ENCODE measurements at regions not wholly inside any gene's neighbourhood (a gene's known extent, or its start where the extent isn't known, plus 50 kb on each side); places are given as distances from the start of the nearest gene placed in this dataset.

GRCh38 chr6:41442800-41443501 is 103.2 kb upstream of the FOXP4 start (continued):
- TF ChIP-seq, protein P1, sequence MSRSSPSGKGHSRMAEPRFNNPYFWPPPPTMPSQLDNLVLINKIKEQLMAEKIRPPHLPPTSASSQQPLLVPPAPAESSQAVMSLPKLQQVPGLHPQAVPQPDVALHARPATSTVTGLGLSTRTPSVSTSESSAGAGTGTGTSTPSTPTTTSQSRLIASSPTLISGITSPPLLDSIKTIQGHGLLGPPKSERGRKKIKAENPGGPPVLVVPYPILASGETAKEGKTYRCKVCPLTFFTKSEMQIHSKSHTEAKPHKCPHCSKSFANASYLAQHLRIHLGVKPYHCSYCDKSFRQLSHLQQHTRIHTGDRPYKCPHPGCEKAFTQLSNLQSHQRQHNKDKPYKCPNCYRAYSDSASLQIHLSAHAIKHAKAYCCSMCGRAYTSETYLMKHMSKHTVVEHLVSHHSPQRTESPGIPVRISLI (tag by site-specific recombination; IDR thresholded peaks at IDR 0.05) = no peak
- TF ChIP-seq ZNF654 (tag by site-specific recombination; IDR thresholded peaks at IDR 0.05; ENCODE audit: low read depth) (peak; percentile 6; the same call in 1 of the 2 replicates), ZNF658 (tag by site-specific recombination; IDR thresholded peaks at IDR 0.05) (no peak), ZNF623 (tag by site-specific recombination; IDR thresholded peaks at IDR 0.05) (no peak), REPIN1 (tag by site-specific recombination; IDR thresholded peaks at IDR 0.05; ENCODE audit: low read depth) (no peak), ZNF549 (tag by site-specific recombination; IDR thresholded peaks at IDR 0.05) (no peak), ZNF37A (tag by site-specific recombination; IDR thresholded peaks at IDR 0.05) (peak; percentile 93), ZNF747 (tag by site-specific recombination; IDR thresholded peaks at IDR 0.05) (no peak), ZNF561 (tag by site-specific recombination; IDR thresholded peaks at IDR 0.05; ENCODE audit: borderline replicate concordance) (no peak), ZNF423 (tag by site-specific recombination; IDR thresholded peaks at IDR 0.05) (peak; percentile 77), ZNF580 (tag by site-specific recombination; IDR thresholded peaks at IDR 0.05) (peak; percentile 75), ZNF335 (tag by site-specific recombination; conservative IDR thresholded peaks at IDR 0.05) (peak; percentile 14; the same call in 1 of the 2 replicates), ZNF707 (tag by site-specific recombination; IDR thresholded peaks at IDR 0.05) (no peak), ZNF777 (tag by site-specific recombination; IDR thresholded peaks at IDR 0.05; ENCODE audit: borderline replicate concordance) (no peak)

DNA sequence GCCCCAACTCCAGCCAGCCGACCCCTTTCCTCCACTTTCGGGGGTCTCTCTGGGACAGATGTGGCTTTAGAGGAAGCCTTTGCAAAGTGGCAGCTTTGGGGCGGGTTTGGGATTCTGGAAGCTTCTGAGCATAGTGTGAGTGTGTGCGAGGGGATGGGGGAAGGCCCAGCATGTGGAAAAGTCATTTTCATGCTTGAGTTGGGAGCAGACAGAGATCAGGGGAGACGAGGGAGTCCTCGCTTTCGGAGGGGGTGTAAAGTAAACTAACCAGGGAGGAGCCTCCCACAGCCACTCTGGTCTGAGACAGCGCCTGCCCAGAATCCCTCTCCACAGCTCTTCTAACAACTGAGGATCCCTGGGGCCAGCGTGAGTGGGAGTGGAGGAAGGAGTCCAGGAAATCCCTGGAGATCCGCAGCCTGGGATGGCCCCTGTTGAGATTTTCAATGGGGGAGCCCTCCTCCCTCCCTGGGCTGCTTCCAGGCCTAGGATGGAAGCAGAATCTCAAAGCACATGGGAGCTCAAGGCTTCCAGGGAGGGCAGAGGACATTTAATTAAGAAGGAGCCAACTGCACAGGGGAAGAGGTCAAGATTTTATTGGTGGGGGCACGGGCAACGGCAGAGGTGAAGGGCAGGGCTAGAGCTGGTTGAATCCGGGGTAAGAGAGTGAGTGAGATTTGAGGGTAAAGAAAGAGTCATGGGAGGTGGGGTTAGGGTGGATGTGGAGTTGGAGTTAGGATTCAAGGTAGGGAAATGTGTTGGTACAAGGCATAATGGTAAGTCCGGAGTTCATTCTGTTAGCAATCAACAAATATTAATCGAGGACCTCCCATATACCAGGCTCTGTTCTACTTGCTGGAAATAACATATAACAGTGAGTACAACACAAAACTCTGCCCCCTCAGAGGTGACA is 102.3 kb upstream of the FOXP4 start:
- ChIA-PET POLR2A (interaction anchor here (0.6 to 1.5 kb wide), 5 partner anchors 13 to 143 kb away, joined by 3 to 7 read pairs (median 3); no protein-coding TSS in a partner anchor), CTCF (interaction anchor here (0.5 to 8.7 kb wide), 30 partner anchors 8 to 291 kb away, joined by 3 to 86 read pairs (median 3); no protein-coding TSS in a partner anchor)
- Histone ChIP-seq H3K36me3 (ENCODE audit: control insufficient read depth in 2 of 2, insufficient read depth in 1 of 2, low read length in 2 of 2) (no peaks in the 10 kb centered on the region), H3K4me3 (ENCODE audit: low read depth, low read length) (no peak overlapping the region), H3K9me3 (ENCODE audit: control insufficient read depth, insufficient read depth, low read depth, low read length) (no peaks in the 10 kb centered on the region), H3K27ac (ENCODE audit: extremely low read depth, low read depth, low read length) (peak overlapping the region; percentile 42), H3K4me1 (ENCODE audit: control insufficient read depth, insufficient read depth, low read length) (peaks cover 22% of the 10 kb centered on the region)
- TF ChIP-seq WT1 (tag by site-specific recombination; IDR thresholded peaks at IDR 0.05) (peak; percentile 71), ZNF600 (tag by site-specific recombination; IDR thresholded peaks at IDR 0.05) (peak; percentile 65), PATZ1 (tag by site-specific recombination; IDR thresholded peaks at IDR 0.05) (0 out of 2 replicates have a peak, but pooled peaks have one; percentile 12), ZNF426 (tag by site-specific recombination; IDR thresholded peaks at IDR 0.05) (no peak), SP2 (tag by site-specific recombination; IDR thresholded peaks at IDR 0.05) (0 out of 2 replicates have a peak, but pooled peaks have one; percentile 13), ZFHX2 (tag by site-specific recombination; conservative IDR thresholded peaks at IDR 0.05) (peak; percentile 81), EGR2 (tag by site-specific recombination; IDR thresholded peaks at IDR 0.05; ENCODE audit: low read depth) (peak; percentile 61; the same call in 1 of the 2 replicates), SP7 (tag by site-specific recombination; IDR thresholded peaks at IDR 0.05) (0 out of 2 replicates have a peak, but pooled peaks have one; percentile 28), ZBTB26 (tag by site-specific recombination; optimal IDR thresholded peaks at IDR 0.05) (no peak), ZNF529 (tag by site-specific recombination; IDR thresholded peaks at IDR 0.05; ENCODE audit: insufficient replicate concordance) (no peak), GLIS2 (tag by site-specific recombination; IDR thresholded peaks at IDR 0.05) (peak; percentile 45; the same call in 1 of the 2 replicates), ZNF585B (tag by site-specific recombination; IDR thresholded peaks at IDR 0.05) (no peak)
- TF ChIP-seq, protein P2, sequence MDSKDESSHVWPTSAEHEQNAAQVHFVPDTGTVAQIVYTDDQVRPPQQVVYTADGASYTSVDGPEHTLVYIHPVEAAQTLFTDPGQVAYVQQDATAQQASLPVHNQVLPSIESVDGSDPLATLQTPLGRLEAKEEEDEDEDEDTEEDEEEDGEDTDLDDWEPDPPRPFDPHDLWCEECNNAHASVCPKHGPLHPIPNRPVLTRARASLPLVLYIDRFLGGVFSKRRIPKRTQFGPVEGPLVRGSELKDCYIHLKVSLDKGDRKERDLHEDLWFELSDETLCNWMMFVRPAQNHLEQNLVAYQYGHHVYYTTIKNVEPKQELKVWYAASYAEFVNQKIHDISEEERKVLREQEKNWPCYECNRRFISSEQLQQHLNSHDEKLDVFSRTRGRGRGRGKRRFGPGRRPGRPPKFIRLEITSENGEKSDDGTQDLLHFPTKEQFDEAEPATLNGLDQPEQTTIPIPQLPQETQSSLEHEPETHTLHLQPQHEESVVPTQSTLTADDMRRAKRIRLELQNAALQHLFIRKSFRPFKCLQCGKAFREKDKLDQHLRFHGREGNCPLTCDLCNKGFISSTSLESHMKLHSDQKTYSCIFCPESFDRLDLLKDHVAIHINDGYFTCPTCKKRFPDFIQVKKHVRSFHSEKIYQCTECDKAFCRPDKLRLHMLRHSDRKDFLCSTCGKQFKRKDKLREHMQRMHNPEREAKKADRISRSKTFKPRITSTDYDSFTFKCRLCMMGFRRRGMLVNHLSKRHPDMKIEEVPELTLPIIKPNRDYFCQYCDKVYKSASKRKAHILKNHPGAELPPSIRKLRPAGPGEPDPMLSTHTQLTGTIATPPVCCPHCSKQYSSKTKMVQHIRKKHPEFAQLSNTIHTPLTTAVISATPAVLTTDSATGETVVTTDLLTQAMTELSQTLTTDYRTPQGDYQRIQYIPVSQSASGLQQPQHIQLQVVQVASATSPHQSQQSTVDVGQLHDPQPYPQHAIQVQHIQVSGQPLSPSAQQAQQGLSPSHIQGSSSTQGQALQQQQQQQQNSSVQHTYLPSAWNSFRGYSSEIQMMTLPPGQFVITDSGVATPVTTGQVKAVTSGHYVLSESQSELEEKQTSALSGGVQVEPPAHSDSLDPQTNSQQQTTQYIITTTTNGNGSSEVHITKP (tag by site-specific recombination; IDR thresholded peaks at IDR 0.05) = peak; percentile 96
